ENCODE measurements at regions not wholly inside any gene's neighbourhood (a gene's known extent, or its start where the extent isn't known, plus 50 kb on each side); places are given as distances from the start of the nearest gene placed in this dataset.

- no peaks in the 10 kb centered on the region for H3K27me3 ChIP-seq (ENCODE audit: low read length)
- TF ChIP-seq EZH2phosphoT487 (conservative IDR thresholded peaks at IDR 0.05; ENCODE audit: low read length) (no peak), CTCF (IDR thresholded peaks at IDR 0.05; ENCODE audit: insufficient read depth, low read length, poor library complexity, severe bottlenecking) (no peak)
- H3K9me2 ChIP-seq (replicated peaks; ENCODE audit: insufficient read depth, low read length), result no peaks in the 10 kb centered on the region
- no peaks in the 10 kb centered on the region for H3K9me3 ChIP-seq (ENCODE audit: insufficient read depth, low read length)
- H3F3A ChIP-seq (ENCODE audit: insufficient read depth), result no peaks in the 10 kb centered on the region
- H3K79me2 ChIP-seq (ENCODE audit: insufficient read depth, low read length), result no peaks in the 10 kb centered on the region
- H3K27ac ChIP-seq (ENCODE audit: low read depth, low read length), result no peak overlapping the region
- H3K4me2 ChIP-seq (ENCODE audit: low read depth, low read length, poor library complexity, severe bottlenecking), result no peak overlapping the region
- H2AFZ ChIP-seq (ENCODE audit: low read depth, low read length, severe bottlenecking), result no peak overlapping the region
- H3K9ac ChIP-seq (ENCODE audit: low read length), result no peak overlapping the region
- no peaks in the 10 kb centered on the region for H4K20me1 ChIP-seq (ENCODE audit: low read depth, low read length)
- no peak overlapping the region for H3K4me3 ChIP-seq (ENCODE audit: insufficient read depth, low read length, poor library complexity, severe bottlenecking)
- H3K36me3 ChIP-seq (ENCODE audit: low read length), result no peaks in the 10 kb centered on the region
These were observed 388.2 kb downstream of the YTHDC2 start for GRCh38 chr5:113901718-113902117.

GRCh38 chr5:113902917-113903660 lies 389.6 kb downstream of the YTHDC2 start:
- Histone ChIP-seq H2AFZ (ENCODE audit: low read depth, low read length, severe bottlenecking) (no peak overlapping the region), H3F3A (ENCODE audit: insufficient read depth) (no peaks in the 10 kb centered on the region), H3K4me3 (ENCODE audit: insufficient read depth, low read length, poor library complexity, severe bottlenecking) (no peak overlapping the region), H3K9me3 (ENCODE audit: insufficient read depth, low read length) (no peaks in the 10 kb centered on the region), H3K27me3 (ENCODE audit: low read length) (no peaks in the 10 kb centered on the region), H3K36me3 (ENCODE audit: low read length) (no peaks in the 10 kb centered on the region), H4K20me1 (ENCODE audit: low read depth, low read length) (no peaks in the 10 kb centered on the region), H3K9me2 (replicated peaks; ENCODE audit: insufficient read depth, low read length) (no peaks in the 10 kb centered on the region), H3K27ac (ENCODE audit: low read depth, low read length) (no peak overlapping the region), H3K4me2 (ENCODE audit: low read depth, low read length, poor library complexity, severe bottlenecking) (no peak overlapping the region), H3K79me2 (ENCODE audit: insufficient read depth, low read length) (no peaks in the 10 kb centered on the region), H3K9ac (ENCODE audit: low read length) (no peak overlapping the region)
- no peak for TF ChIP-seq EZH2phosphoT487 (conservative IDR thresholded peaks at IDR 0.05; ENCODE audit: low read length)
- TF ChIP-seq CTCF (IDR thresholded peaks at IDR 0.05; ENCODE audit: insufficient read depth, low read length, poor library complexity, severe bottlenecking), result no peak

- H3K9me3 ChIP-seq (ENCODE audit: insufficient read depth, low read length), result no peaks in the 10 kb centered on the region
- H3K27me3 ChIP-seq (ENCODE audit: low read length), result no peaks in the 10 kb centered on the region
- no peak overlapping the region for H3K4me2 ChIP-seq (ENCODE audit: low read depth, low read length, poor library complexity, severe bottlenecking)
- no peak for TF ChIP-seq CTCF (IDR thresholded peaks at IDR 0.05; ENCODE audit: insufficient read depth, low read length, poor library complexity, severe bottlenecking)
- TF ChIP-seq EZH2phosphoT487 (conservative IDR thresholded peaks at IDR 0.05; ENCODE audit: low read length), result no peak
- no peaks in the 10 kb centered on the region for H3K36me3 ChIP-seq (ENCODE audit: low read length)
- H3K79me2 ChIP-seq (ENCODE audit: insufficient read depth, low read length), result no peaks in the 10 kb centered on the region
- no peak overlapping the region for H3K4me3 ChIP-seq (ENCODE audit: insufficient read depth, low read length, poor library complexity, severe bottlenecking)
- H3K9me2 ChIP-seq (replicated peaks; ENCODE audit: insufficient read depth, low read length), result no peaks in the 10 kb centered on the region
- no peak overlapping the region for H3K27ac ChIP-seq (ENCODE audit: low read depth, low read length)
- no peak overlapping the region for H2AFZ ChIP-seq (ENCODE audit: low read depth, low read length, severe bottlenecking)
- no peaks in the 10 kb centered on the region for H3F3A ChIP-seq (ENCODE audit: insufficient read depth)
- H4K20me1 ChIP-seq (ENCODE audit: low read depth, low read length), result no peaks in the 10 kb centered on the region
- no peak overlapping the region for H3K9ac ChIP-seq (ENCODE audit: low read length)
These were observed 396.3 kb downstream of the YTHDC2 start for GRCh38 chr5:113909782-113910181.

Measured in SU-DHL-6 (cell line).